ENCODE measurements at regions not wholly inside any gene's neighbourhood (a gene's known extent, or its start where the extent isn't known, plus 50 kb on each side); places are given as distances from the start of the nearest gene placed in this dataset.

GRCh38 chr18:77990131-77990530 lies 740.5 kb downstream of the GALR1 start:
- DNase-seq (ENCODE audit: low read depth) = no peak

- no peak for DNase-seq (ENCODE audit: low read depth)
These were observed 741.3 kb downstream of the GALR1 start for GRCh38 chr18:77990901-77991300.

GRCh38 chr18:77992057-77992456 lies 742.4 kb downstream of the GALR1 start:
- no peak for DNase-seq (ENCODE audit: low read depth)

- no peak for DNase-seq (ENCODE audit: low read depth)
These were observed 743.7 kb downstream of the GALR1 start for GRCh38 chr18:77993188-77993981.

- no peak for DNase-seq (ENCODE audit: low read depth)
These were observed 745.9 kb downstream of the GALR1 start for GRCh38 chr18:77995593-77995992.

- DNase-seq (ENCODE audit: low read depth) = no peak
These were observed 747.1 kb downstream of the GALR1 start for GRCh38 chr18:77996737-77997136.

- no peak for DNase-seq (ENCODE audit: low read depth)
These were observed 752.2 kb downstream of the GALR1 start for GRCh38 chr18:78001811-78002210.

- DNase-seq (ENCODE audit: low read depth) = no peak
These were observed 756.5 kb downstream of the GALR1 start for GRCh38 chr18:78006006-78006773.

- DNase-seq (ENCODE audit: low read depth) = no peak
These were observed 757.2 kb downstream of the GALR1 start for GRCh38 chr18:78006774-78007260.

- no peak for DNase-seq (ENCODE audit: low read depth)
These were observed 760.7 kb downstream of the GALR1 start for GRCh38 chr18:78010363-78010762.

- no peak for DNase-seq (ENCODE audit: low read depth)
These were observed 768.2 kb downstream of the GALR1 start for GRCh38 chr18:78017869-78018268.

- DNase-seq (ENCODE audit: low read depth) = no peak
These were observed 771.5 kb downstream of the GALR1 start for GRCh38 chr18:78021196-78021595.

GRCh38 chr18:78031589-78031988 lies 781.9 kb downstream of the GALR1 start:
- DNase-seq (ENCODE audit: low read depth) = no peak

- DNase-seq (ENCODE audit: low read depth) = no peak
These were observed 782.3 kb downstream of the GALR1 start for GRCh38 chr18:78031991-78032390.

- DNase-seq (ENCODE audit: low read depth) = no peak
These were observed 782.9 kb downstream of the GALR1 start for GRCh38 chr18:78032574-78032973.

GRCh38 chr18:78034755-78035154 lies 785.1 kb downstream of the GALR1 start:
- DNase-seq (ENCODE audit: low read depth) = no peak

GRCh38 chr18:78041218-78041617 lies 791.6 kb downstream of the GALR1 start:
- no peak for DNase-seq (ENCODE audit: low read depth)

GRCh38 chr18:78046631-78047030 lies 797.0 kb downstream of the GALR1 start:
- DNase-seq (ENCODE audit: low read depth) = no peak

GRCh38 chr18:78049281-78049680 lies 799.6 kb downstream of the GALR1 start:
- no peak for DNase-seq (ENCODE audit: low read depth)

GRCh38 chr18:78054801-78055200 lies 805.2 kb downstream of the GALR1 start:
- no peak for DNase-seq (ENCODE audit: low read depth)

- no peak for DNase-seq (ENCODE audit: low read depth)
These were observed 806.4 kb downstream of the GALR1 start for GRCh38 chr18:78056011-78056410.

- DNase-seq (ENCODE audit: low read depth) = no peak
These were observed 820.4 kb downstream of the GALR1 start for GRCh38 chr18:78069784-78070664.
